ENCODE measurements at regions not wholly inside any gene's neighbourhood (a gene's known extent, or its start where the extent isn't known, plus 50 kb on each side); places are given as distances from the start of the nearest gene placed in this dataset.

GRCh38 chr5:54717870-54718269 is 200.3 kb downstream of the SNX18 start:
- TF ChIP-seq CTCF (IDR thresholded peaks at IDR 0.05) (no peak), POLR2A (IDR thresholded peaks at IDR 0.05) (no peak), POLR2AphosphoS5 (IDR thresholded peaks at IDR 0.05) (no peak)
